H9 (cell line): ENCODE measurements at regions not wholly inside any gene's neighbourhood (a gene's known extent, or its start where the extent isn't known, plus 50 kb on each side); places are given as distances from the start of the nearest gene placed in this dataset.

ENCODE experiments used
- DNase-seq: peaks from one replicate; pipeline ENCODE4 v3.0.0-alpha.2; 2017
- H2AFZ ChIP-seq: one replicate; pipeline ENCODE4 v1.6.1; 2013; ENCODE audit warnings: mild to moderate bottlenecking, low read length, control low read depth, moderate library complexity
- H2AK5ac ChIP-seq: 2 replicates; pipeline ENCODE4 v1.6.1; 2013; ENCODE audit warnings: low read length, control low read depth, mixed read lengths; ENCODE audit not compliant: insufficient read length
- H2BK120ac ChIP-seq: one replicate; pipeline ENCODE4 v1.6.1; 2013; ENCODE audit warnings: low read depth, mild to moderate bottlenecking, low read length, control low read depth, inconsistent platforms; ENCODE audit not compliant: poor library complexity, severe bottlenecking
- H2BK12ac ChIP-seq: 2 replicates; pipeline ENCODE4 v1.6.1; 2013; ENCODE audit warnings: low read length, control low read depth, mixed read lengths, low read depth; ENCODE audit not compliant: insufficient read length
- H2BK15ac ChIP-seq: 2 replicates; pipeline ENCODE4 v1.6.1; 2013; ENCODE audit warnings: low read depth, low read length, control low read depth
- H2BK20ac ChIP-seq: one replicate; pipeline ENCODE4 v1.6.1; 2013; ENCODE audit warnings: low read depth, mild to moderate bottlenecking, low read length, control low read depth, inconsistent platforms; ENCODE audit not compliant: poor library complexity, severe bottlenecking
- H2BK5ac ChIP-seq: 2 replicates; pipeline ENCODE4 v1.6.1; 2013; ENCODE audit warnings: low read length, control low read depth, mixed read lengths; ENCODE audit not compliant: insufficient read length
- H3K14ac ChIP-seq: 2 replicates; pipeline ENCODE4 v1.6.1; 2013; ENCODE audit warnings: low read length, control low read depth; ENCODE audit not compliant: insufficient read depth
- H3K18ac ChIP-seq: 2 replicates; pipeline ENCODE4 v1.6.1; 2013; ENCODE audit warnings: low read depth, mild to moderate bottlenecking, mixed read lengths, low read length, control low read depth; ENCODE audit not compliant: insufficient read length
- H3K23ac ChIP-seq: 2 replicates; pipeline ENCODE4 v1.6.1; 2013; ENCODE audit warnings: low read length, control low read depth, mixed read lengths, low read depth; ENCODE audit not compliant: insufficient read length
- H3K23me2 ChIP-seq: 2 replicates; pipeline ENCODE4 v1.6.1; 2013; ENCODE audit warnings: low read depth, mild to moderate bottlenecking, mixed read lengths, low read length, control low read depth; ENCODE audit not compliant: insufficient read length, poor library complexity, severe bottlenecking
- H3K27ac ChIP-seq: 2 replicates; pipeline ENCODE4 v1.5.1; 2013; ENCODE audit warnings: low read length, control low read depth, mixed read lengths, low read depth; ENCODE audit not compliant: insufficient read length
- H3K27me3 ChIP-seq: 2 replicates; pipeline ENCODE4 v1.6.1; 2013; ENCODE audit warnings: low read length, control low read depth, inconsistent platforms; ENCODE audit not compliant: insufficient read depth
- H3K4ac ChIP-seq: 2 replicates; pipeline ENCODE4 v1.6.1; 2013; ENCODE audit warnings: low read depth, mild to moderate bottlenecking, control low read depth, inconsistent platforms, low read length, moderate library complexity
- H3K4me1 ChIP-seq: 2 replicates; pipeline ENCODE4 v1.6.1; 2013; ENCODE audit warnings: low read length, control low read depth, inconsistent platforms; ENCODE audit not compliant: insufficient read depth
- H3K4me2 ChIP-seq: 2 replicates; pipeline ENCODE4 v1.6.1; 2013; ENCODE audit warnings: low read length, control low read depth, mixed read lengths; ENCODE audit not compliant: insufficient read length, insufficient read depth
- H3K56ac ChIP-seq: 2 replicates; pipeline ENCODE4 v1.6.1; 2013; ENCODE audit warnings: low read depth, mild to moderate bottlenecking, mixed read lengths, low read length, control low read depth; ENCODE audit not compliant: insufficient read length
- H3K79me1 ChIP-seq: 2 replicates; pipeline ENCODE4 v1.6.1; 2013; ENCODE audit warnings: low read depth, mild to moderate bottlenecking, moderate library complexity, low read length, control low read depth, inconsistent platforms; ENCODE audit not compliant: insufficient read depth, poor library complexity, severe bottlenecking
- H3K79me2 ChIP-seq: 2 replicates; pipeline ENCODE4 v1.6.1; 2013; ENCODE audit warnings: low read length, control low read depth, inconsistent platforms; ENCODE audit not compliant: insufficient read depth
- H3K9ac ChIP-seq: 2 replicates; pipeline ENCODE4 v1.6.1; 2013; ENCODE audit warnings: low read length, control low read depth, mixed read lengths; ENCODE audit not compliant: insufficient read length; ENCODE audit errors: extremely low read depth
- H3K9me3 ChIP-seq: one replicate; pipeline ENCODE4 v1.6.1; 2013; ENCODE audit warnings: low read depth, low read length, inconsistent platforms; ENCODE audit not compliant: control insufficient read depth
- H3T11ph ChIP-seq: one replicate; pipeline ENCODE4 v1.6.1; 2013; ENCODE audit warnings: mild to moderate bottlenecking, low read length, control low read depth, inconsistent platforms
- H4K20me1 ChIP-seq: one replicate; pipeline ENCODE4 v1.6.1; 2013; ENCODE audit not compliant: control insufficient read depth, insufficient read length, insufficient read depth
- H4K5ac ChIP-seq: 2 replicates; pipeline ENCODE4 v1.6.1; 2013; ENCODE audit warnings: low read depth, mild to moderate bottlenecking, mixed read lengths, low read length, control low read depth; ENCODE audit not compliant: insufficient read length
- H4K8ac ChIP-seq: replicated peaks from 2 replicates; pipeline ENCODE4 v1.6.1; 2013; ENCODE audit warnings: low read length, control low read depth, mixed read lengths, low read depth; ENCODE audit not compliant: insufficient read length
- H4K91ac ChIP-seq: 2 replicates; pipeline ENCODE4 v1.6.1; 2013; ENCODE audit warnings: low read depth, mild to moderate bottlenecking, moderate library complexity, mixed read lengths, low read length, control low read depth; ENCODE audit not compliant: insufficient read length
- H3K27ac Mint-ChIP-seq, 3 experiments: 2 replicates in 2 of 3; 3 replicates in 1 of 3; pipeline ENCODE4 v1.8.0; 2020 to 2021; ENCODE audit warnings: mixed read lengths in 3 of 3, mild to moderate bottlenecking in 1 of 3, moderate library complexity in 1 of 3
- H3K27me3 Mint-ChIP-seq: 2 replicates; pipeline ENCODE4 v1.8.0; 2021; ENCODE audit warnings: low read depth, mild to moderate bottlenecking, moderate library complexity, mixed read lengths
- H3K36me3 Mint-ChIP-seq, 3 experiments: 2 replicates in 2 of 3; 3 replicates in 1 of 3; pipeline ENCODE4 v1.8.0; 2020 to 2021; ENCODE audit warnings: low read depth in 3 of 3, mixed read lengths in 3 of 3; ENCODE audit not compliant: insufficient read depth in 1 of 3
- H3K4me1 Mint-ChIP-seq, 2 experiments: 2 replicates each; pipeline ENCODE4 v1.8.0; 2020; ENCODE audit warnings: mixed read lengths in 2 of 2
- H3K4me3 Mint-ChIP-seq, 2 experiments: 2 replicates in 1 of 2; 3 replicates in 1 of 2; pipeline ENCODE4 v1.8.0; 2020 to 2021; ENCODE audit warnings: mild to moderate bottlenecking in 2 of 2, mixed read lengths in 2 of 2, moderate library complexity in 1 of 2
- H3K9me3 Mint-ChIP-seq, 2 experiments: 2 replicates in 1 of 2; 3 replicates in 1 of 2; pipeline ENCODE4 v1.8.0; 2020; ENCODE audit warnings: mild to moderate bottlenecking in 2 of 2, mixed read lengths in 2 of 2, moderate library complexity in 1 of 2
- WGBS: extraction: QIAGEN DNeasy Blood & Tissue Kit; methylation state at CpG from one replicate; pipeline ENCODE4 v1.1.7; 2013; ENCODE audit warnings: missing lambda C conversion rate, low lambda C conversion rate, mixed read lengths; ENCODE audit not compliant: insufficient read length; ENCODE audit errors: extremely low coverage; 5-methylcytosine and 5-hydroxymethylcytosine counted together
- TF ChIP-seq, protein P1 (sequence below): fragments of 200-600 bp; sonication (generic); conservative IDR thresholded peaks from 3 replicates; pipeline ENCODE4 v1.8.0; 2021; ENCODE audit warnings: antibody characterized with exemption, mild to moderate bottlenecking

DNA sequence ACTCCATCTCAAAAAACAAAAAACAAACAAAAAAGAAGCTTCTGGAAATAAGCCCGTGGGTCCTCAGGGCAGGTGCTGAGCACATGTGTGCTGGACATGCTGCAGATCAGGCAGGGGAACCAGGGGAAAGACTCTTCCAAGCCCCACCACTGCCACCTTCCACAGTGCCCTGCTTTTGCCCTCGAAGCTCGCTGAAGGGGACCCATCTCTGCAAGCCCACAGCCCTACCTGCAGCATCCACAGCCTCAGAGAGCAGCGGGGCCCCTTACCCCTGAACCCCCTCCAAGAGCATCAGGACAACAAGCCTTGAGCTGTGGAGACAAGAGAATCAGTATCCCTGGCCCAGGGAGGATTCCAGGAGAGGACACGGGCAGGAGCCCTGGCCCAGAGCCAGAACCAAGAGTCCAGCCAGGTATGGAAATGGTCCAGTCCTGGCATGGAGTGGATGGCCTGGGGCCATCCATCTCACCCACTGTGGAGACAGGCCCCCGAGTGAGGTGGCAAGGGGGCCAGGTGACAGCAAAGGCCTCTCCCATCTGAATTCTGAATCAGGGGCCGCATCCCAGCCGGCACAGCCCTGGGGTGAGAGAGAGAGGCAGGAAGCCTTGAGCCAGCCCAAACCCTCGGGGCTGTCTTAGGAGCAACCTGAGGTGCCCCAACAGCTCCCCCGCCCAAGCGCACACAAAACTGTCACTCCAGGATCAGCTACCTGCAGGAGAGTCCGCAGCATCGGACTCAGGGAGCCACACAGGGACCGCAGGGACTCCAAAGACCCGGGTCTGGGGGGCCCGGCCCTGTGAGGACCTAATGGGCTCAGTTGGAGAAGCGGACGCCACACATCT, 51.8 kb upstream of the TPM4 start:
- Histone ChIP-seq H3K79me2 (no peaks in the 10 kb centered on the region), H3K27ac (no peak overlapping the region), H3T11ph (no peak overlapping the region), H2AFZ (no peak overlapping the region), H3K14ac (no peak overlapping the region), H3K79me1 (no peaks in the 10 kb centered on the region), H3K23ac (no peak overlapping the region), H2BK12ac (no peak overlapping the region), H3K4me2 (no peak overlapping the region), H3K27me3 (no peaks in the 10 kb centered on the region), H2BK15ac (no peak overlapping the region), H4K20me1 (no peaks in the 10 kb centered on the region), H3K18ac (no peak overlapping the region), H3K9me3 (peaks cover 54% of the 10 kb centered on the region), H2AK5ac (no peak overlapping the region), H4K5ac (no peak overlapping the region), H2BK120ac (no peak overlapping the region), H3K56ac (no peak overlapping the region), H2BK5ac (no peak overlapping the region), H3K23me2 (no peaks in the 10 kb centered on the region), H3K9ac (no peak overlapping the region), H4K8ac (no peak overlapping the region), H3K4ac (no peak overlapping the region), H2BK20ac (no peak overlapping the region), H4K91ac (no peak overlapping the region), H3K4me1 (no peaks in the 10 kb centered on the region)
- no CpG with 5 or more reads among the region's 18 CpGs for WGBS
- no peak overlapping the region for H3K4me3 Mint-ChIP-seq
- peaks cover 0 to 6% (median 0%) of the 10 kb centered on the region in 3 experiments; a peak in 1 of 7 replicates for H3K36me3 Mint-ChIP-seq
- H3K9me3 Mint-ChIP-seq, result peaks cover 16 to 93% of the 10 kb centered on the region in 2 experiments
- peaks cover 1% of the 10 kb centered on the region; the same call in 1 of the 2 replicates for H3K27me3 Mint-ChIP-seq
- H3K27ac Mint-ChIP-seq, result no peak overlapping the region
- no peaks in the 10 kb centered on the region for H3K4me1 Mint-ChIP-seq
- TF ChIP-seq, protein P1, sequence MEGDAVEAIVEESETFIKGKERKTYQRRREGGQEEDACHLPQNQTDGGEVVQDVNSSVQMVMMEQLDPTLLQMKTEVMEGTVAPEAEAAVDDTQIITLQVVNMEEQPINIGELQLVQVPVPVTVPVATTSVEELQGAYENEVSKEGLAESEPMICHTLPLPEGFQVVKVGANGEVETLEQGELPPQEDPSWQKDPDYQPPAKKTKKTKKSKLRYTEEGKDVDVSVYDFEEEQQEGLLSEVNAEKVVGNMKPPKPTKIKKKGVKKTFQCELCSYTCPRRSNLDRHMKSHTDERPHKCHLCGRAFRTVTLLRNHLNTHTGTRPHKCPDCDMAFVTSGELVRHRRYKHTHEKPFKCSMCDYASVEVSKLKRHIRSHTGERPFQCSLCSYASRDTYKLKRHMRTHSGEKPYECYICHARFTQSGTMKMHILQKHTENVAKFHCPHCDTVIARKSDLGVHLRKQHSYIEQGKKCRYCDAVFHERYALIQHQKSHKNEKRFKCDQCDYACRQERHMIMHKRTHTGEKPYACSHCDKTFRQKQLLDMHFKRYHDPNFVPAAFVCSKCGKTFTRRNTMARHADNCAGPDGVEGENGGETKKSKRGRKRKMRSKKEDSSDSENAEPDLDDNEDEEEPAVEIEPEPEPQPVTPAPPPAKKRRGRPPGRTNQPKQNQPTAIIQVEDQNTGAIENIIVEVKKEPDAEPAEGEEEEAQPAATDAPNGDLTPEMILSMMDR, result no peak
- DNase-seq, result no peak
